ENCODE measurements at regions not wholly inside any gene's neighbourhood (a gene's known extent, or its start where the extent isn't known, plus 50 kb on each side); places are given as distances from the start of the nearest gene placed in this dataset.

DNA sequence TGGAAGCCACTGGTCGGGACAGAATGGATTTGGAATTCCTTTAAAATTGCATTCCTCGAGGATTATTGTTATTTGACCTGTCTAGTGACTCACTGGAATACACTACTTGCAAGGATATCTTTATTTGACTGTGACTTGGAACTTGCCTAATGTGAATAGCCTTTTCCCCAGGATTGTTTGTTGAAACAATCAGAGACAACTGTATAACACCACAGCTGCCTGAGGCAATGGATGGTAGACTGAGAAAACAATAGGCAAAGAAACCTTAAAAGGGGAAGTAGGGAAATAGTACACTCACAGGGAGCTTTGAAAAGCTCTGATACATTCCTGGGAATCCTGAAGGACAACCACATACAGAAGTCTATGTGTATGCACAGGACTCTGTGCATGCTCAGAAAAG is 465.3 kb downstream of the BMP2 start:
- DNase-seq (ENCODE audit: low read depth) = no peak
- no peak overlapping the region for H3K4me3 ChIP-seq (ENCODE audit: low read depth, low read length)
- TF ChIP-seq, protein P1, sequence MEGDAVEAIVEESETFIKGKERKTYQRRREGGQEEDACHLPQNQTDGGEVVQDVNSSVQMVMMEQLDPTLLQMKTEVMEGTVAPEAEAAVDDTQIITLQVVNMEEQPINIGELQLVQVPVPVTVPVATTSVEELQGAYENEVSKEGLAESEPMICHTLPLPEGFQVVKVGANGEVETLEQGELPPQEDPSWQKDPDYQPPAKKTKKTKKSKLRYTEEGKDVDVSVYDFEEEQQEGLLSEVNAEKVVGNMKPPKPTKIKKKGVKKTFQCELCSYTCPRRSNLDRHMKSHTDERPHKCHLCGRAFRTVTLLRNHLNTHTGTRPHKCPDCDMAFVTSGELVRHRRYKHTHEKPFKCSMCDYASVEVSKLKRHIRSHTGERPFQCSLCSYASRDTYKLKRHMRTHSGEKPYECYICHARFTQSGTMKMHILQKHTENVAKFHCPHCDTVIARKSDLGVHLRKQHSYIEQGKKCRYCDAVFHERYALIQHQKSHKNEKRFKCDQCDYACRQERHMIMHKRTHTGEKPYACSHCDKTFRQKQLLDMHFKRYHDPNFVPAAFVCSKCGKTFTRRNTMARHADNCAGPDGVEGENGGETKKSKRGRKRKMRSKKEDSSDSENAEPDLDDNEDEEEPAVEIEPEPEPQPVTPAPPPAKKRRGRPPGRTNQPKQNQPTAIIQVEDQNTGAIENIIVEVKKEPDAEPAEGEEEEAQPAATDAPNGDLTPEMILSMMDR (IDR thresholded peaks at IDR 0.05; ENCODE audit: low read depth, low read length, missing control alignments) = no peak

DNA sequence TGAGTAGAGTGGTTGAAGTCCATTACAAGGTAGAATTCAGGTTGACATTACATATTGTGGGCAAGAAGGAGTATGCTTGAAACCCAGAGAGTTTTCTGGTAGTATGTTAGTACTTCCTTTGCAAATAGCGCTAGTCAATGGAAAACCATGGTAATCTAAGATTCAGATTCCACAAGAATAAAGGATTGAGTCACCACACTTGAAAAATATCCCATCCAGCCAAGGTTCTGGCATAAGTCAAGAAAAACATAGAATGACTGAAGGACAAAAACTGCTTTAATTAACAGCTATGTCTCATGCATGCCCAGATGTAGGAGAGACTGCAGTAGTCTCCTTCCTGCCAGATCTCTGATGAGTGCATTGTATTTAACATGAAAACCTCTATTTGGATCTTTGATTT is 469.8 kb downstream of the BMP2 start:
- TF ChIP-seq, protein P1 (IDR thresholded peaks at IDR 0.05; ENCODE audit: low read depth, low read length, missing control alignments) = no peak
- DNase-seq (ENCODE audit: low read depth) = no peak
- no peak overlapping the region for H3K4me3 ChIP-seq (ENCODE audit: low read depth, low read length)

DNA sequence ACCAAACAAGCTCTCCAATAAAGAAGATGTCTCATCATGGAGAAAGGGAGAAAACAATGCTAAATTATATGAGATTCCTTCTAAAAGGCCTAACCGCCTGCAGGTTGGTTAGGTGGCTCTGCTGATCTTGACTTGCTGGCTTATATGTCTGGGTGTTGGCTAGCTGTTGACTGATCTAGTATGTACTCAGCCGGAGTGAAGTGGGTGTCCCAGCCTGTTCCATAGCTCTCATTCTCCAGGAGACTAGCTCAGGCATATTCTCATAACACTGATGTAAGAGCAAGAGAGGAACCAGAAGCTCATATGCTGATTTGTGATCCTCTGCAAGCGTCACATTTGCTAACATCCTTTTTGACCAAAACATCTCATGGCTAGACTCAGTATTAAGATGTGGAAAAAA is 473.0 kb downstream of the BMP2 start:
- no peak overlapping the region for H3K4me3 ChIP-seq (ENCODE audit: low read depth, low read length)
- DNase-seq (ENCODE audit: low read depth) = no peak
- TF ChIP-seq, protein P1 (IDR thresholded peaks at IDR 0.05; ENCODE audit: low read depth, low read length, missing control alignments) = no peak

DNA sequence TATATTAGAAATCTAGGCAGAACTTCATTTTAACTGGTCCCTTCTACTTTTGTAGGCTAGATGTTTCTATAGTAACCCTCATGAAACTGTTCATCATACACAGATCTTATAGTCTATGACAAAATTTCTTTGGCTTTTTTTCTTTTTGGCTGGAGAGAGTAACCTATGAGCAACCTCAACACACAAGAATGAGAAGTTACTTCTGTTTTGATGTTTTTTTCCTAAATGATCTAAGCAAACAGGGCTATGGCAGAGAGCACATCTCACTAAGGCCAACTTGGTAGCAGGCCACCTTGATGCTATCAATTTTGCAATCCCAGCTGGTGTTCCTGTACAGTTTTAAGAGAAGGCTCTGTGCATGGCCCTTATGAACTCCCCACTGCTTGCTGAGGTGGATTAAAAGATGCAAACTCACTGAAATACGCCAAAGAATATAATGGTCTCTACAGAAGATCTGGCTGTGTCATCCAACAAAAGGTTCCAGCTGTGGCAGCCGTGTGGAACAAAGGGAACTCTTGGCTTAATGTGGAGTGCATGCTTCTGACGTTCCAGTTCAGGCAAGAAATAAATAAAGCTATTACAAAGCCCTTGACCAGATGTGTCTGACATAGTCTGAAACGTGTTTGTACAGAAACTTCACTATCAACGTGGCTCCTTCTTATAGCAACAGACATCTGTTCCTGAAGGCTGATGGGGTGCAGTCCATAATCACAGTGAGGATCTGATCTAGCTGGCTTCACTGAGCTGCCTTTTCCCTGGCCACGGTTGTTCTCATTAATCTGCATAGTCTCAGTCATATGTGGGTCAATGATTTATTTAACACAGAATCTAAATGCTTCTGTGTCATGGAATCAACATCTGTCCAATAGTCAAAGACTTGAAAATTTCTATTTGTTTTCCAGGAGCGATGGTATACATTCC is 481.1 kb downstream of the BMP2 start:
- DNase-seq (ENCODE audit: low read depth) = no peak
- TF ChIP-seq, protein P1 (IDR thresholded peaks at IDR 0.05; ENCODE audit: low read depth, low read length, missing control alignments) = no peak

DNA sequence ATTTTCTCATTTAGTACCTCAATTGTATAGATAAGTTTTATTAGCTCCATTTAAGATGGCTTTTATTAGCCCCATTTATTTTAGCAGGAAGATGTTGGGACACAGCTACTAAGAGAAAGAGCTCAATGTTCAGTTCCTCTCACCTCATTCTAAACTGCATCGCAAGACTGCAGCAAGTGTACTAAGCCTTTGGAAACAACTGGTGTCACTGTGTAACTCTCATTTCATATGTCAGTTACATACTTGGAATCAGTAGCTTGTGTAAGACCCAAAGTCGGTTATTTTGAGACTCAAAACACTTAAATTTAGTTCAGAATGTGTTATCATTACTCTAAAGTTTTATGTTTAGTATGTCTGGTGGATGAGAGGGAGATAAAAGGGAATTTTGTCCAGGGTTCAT is 482.9 kb downstream of the BMP2 start:
- DNase-seq (ENCODE audit: low read depth) = no peak
- no peak overlapping the region for H3K4me3 ChIP-seq (ENCODE audit: low read depth, low read length)
- TF ChIP-seq, protein P1 (IDR thresholded peaks at IDR 0.05; ENCODE audit: low read depth, low read length, missing control alignments) = no peak

More for the DNA sequence above, 481.1 kb downstream of the BMP2 start:
- H3K4me3 ChIP-seq (ENCODE audit: low read depth, low read length) = no peak overlapping the region

DNA sequence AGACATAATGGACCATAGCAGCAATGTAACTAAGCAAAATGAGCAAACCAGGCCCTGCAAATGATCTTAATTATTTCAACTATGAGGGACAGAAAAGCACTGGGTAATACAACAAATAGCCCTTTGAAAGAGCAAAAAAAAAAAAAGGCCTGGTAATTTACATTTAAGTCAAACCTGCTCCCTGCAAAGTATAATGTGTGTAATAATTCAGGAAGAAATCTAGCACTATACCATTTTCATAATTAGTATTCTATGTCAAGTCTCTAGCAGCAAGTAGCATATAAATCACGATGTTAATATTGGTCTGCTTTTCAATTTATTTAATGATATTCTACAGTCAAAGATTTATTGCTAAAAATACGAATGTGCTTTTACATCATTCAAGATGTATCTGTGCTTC is 489.6 kb downstream of the BMP2 start:
- TF ChIP-seq, protein P1 (IDR thresholded peaks at IDR 0.05; ENCODE audit: low read depth, low read length, missing control alignments) = no peak
- no peak for DNase-seq (ENCODE audit: low read depth)
- H3K4me3 ChIP-seq (ENCODE audit: low read depth, low read length) = no peak overlapping the region
